Heart right ventricle (tissue), 16 donors: ENCODE measurements at regions not wholly inside any gene's neighbourhood (a gene's known extent, or its start where the extent isn't known, plus 50 kb on each side); places are given as distances from the start of the nearest gene placed in this dataset.

Source experiments
- ATAC-seq, 8 donors: fragments of 200-7000 bp; cut with Tn5 transposase; one replicate each; pipeline ENCODE4 v1.9.1; 2020; ENCODE audit warnings: mild to moderate bottlenecking in 8 of 8, moderate library complexity in 8 of 8, moderate number of reproducible peaks in 1 of 8
- DNase-seq, 2 donors: peaks; one replicate each; pipeline ENCODE4 v3.0.0-alpha.2; 2020
- H3K27ac ChIP-seq, 10 donors: fragments of 200-600 bp; sonication (generic) in 2 of 10; one replicate each; pipeline versions ENCODE4 v1.5.0 to v1.8.0; 2020 to 2022; ENCODE audit warnings: mild to moderate bottlenecking in 3 of 10
- H3K27me3 ChIP-seq, 7 donors: fragments of 200-600 bp; one replicate each; pipeline ENCODE4 v1.8.0; 2021 to 2022; ENCODE audit warnings: mild to moderate bottlenecking in 2 of 7
- H3K36me3 ChIP-seq, 9 donors: fragments of 200-600 bp; sonication (generic) in 1 of 9; one replicate each; pipeline versions ENCODE4 v1.5.0 to v1.8.0; 2020 to 2022; ENCODE audit warnings: mild to moderate bottlenecking in 2 of 9
- H3K4me1 ChIP-seq, 9 donors: fragments of 200-600 bp; sonication (generic) in 1 of 9; one replicate each; pipeline versions ENCODE4 v1.5.0 to v1.8.0; 2020 to 2022; ENCODE audit warnings: mild to moderate bottlenecking in 4 of 9
- H3K4me3 ChIP-seq, 10 donors: fragments of 200-600 bp; sonication (generic) in 2 of 10; one replicate each; pipeline versions ENCODE4 v1.5.0 to v1.8.0; 2020 to 2022; ENCODE audit warnings: mild to moderate bottlenecking in 7 of 10, moderate library complexity in 2 of 10
- H3K9me3 ChIP-seq, 11 donors: fragments of 200-600 bp in 10 of 11; sonication (generic) in 2 of 11; one replicate each; pipeline versions ENCODE4 v1.5.0 to v1.8.0; 2013 to 2022; ENCODE audit warnings: mild to moderate bottlenecking in 2 of 11, control low read depth in 1 of 11, moderate library complexity in 1 of 11
- CTCF ChIP-seq, 9 donors: fragments of 200-600 bp; sonication (generic) in 2 of 9; IDR thresholded peaks; one replicate each; pipeline versions ENCODE4 v1.5.0 to v1.8.0; 2021 to 2022; ENCODE audit warnings: antibody characterized with exemption in 9 of 9, mild to moderate bottlenecking in 5 of 9, moderate library complexity in 1 of 9
- WGBS, 2 donors: extraction: QIAGEN DNeasy Blood & Tissue Kit; methylation state at CpG; one replicate each; pipeline ENCODE4 v1.1.7; 2013; ENCODE audit warnings: inconsistent platforms in 1 of 2; 5-methylcytosine and 5-hydroxymethylcytosine counted together
- intact Hi-C, 10 donors: fragments of 100-400 bp; cut with DNase I; formaldehyde crosslinking; loops; one replicate each; pipeline versions ENCODE4 v1.11.1 to v1.14.2; 2022
- donor health status: Arrhythmogenic right ventricular cardiomyopathy.
- donor health status: ischemic (EF 13 %, LVEDD 7.1; RV severe dilation, severe dysfunction).
- donor health status: healthy with polysubstance abuse.
- donor health status: DM: no; HTN: yes; CAD: no.
- donor health status: DM: no; HTN: no; CAD: no.
- donor health status: ischemic (EF 25% LVEDD 6.9; RV normal size, moderate dysfunction).
- donor health status: ischemic (EF 25% LVEDD 5.7; RV mildly dilated, moderate dysfunction).
- donor health status: healthy.
- donor health status: DM: yes; HTN: yes; CAD: no.
- donor health status: Ischemic cardiomyopathy.
- donor health status: ischemic (EF 35%, LVEDD 5.7; RV mildly dilated, moderate dysfunction).
- donor health status: nonischemic (EF 11% LVEDD 7.7; RV severe dilation, severe dysfunction).
- donor health status: DM: yes; HTN: yes; CAD: no.
- donor health status: PGD.
- donor health status: ischemic (EF 29% LVEDD 5.4; RV normal size, mild dysfunction).
- donor health status: nonischemic (EF 23%, LVEDD 6.1; RV moderate dilation, normal function).

DNA sequence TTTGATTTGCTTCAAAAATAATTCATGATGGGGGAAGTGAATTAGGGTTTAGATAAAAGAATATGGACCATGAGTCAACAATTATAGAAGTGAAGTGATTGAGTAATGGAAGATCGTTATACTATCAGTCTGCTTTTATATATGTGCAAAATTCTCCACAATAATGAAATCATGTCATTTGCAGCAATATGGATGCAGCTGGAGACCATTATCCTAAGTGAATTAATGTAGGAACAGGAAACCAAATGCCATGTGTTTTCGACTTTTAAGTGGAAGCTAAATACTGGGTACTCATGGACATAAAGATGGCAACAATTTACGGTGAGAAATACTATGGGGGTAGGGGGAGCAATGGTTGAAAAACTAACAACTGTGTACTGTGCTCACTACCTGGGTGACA, 144.7 kb upstream of the SRD5A2 start:
- 83 to 92% methylated on average over 3 of the region's 3 CpGs for WGBS, 2 donors
- DNase-seq, result no peak
- Histone ChIP-seq H3K27ac (no peak overlapping the region), H3K4me1 (no peaks in the 10 kb centered on the region), H3K9me3 (peaks cover 0 to 21% (median 0%) of the 10 kb centered on the region in 11 donors), H3K36me3 (no peaks in the 10 kb centered on the region), H3K27me3 (no peaks in the 10 kb centered on the region), H3K4me3 (no peak overlapping the region)
- TF ChIP-seq CTCF (IDR thresholded peaks at IDR 0.05), result no peak
- ATAC-seq, result no peak
- intact Hi-C loops, result no loop called here

DNA sequence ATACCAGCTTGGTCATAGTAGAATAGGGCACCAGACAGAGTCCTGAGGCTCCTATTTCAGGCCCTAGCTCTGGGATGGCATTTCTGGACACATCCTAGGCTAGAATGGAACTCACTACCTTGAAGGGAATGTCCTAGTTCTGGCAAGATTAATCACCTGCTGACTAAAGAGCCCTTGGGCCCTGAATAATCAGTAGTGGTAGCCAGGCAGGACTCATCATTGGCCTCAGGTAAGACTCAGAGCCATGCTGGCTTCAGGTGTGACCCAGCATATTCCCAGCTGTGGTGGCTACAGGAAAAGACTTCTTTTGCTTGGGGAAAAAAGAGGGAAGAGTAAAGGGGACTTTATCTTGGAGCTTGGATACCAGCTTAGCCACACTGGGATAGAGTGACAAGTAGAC, 131.0 kb upstream of the SRD5A2 start:
- TF ChIP-seq CTCF (IDR thresholded peaks at IDR 0.05), result no peak
- intact Hi-C loops, result no loop called here

GRCh38 chr2:31710121-31710520, 129.4 kb upstream of the SRD5A2 start:
- Histone ChIP-seq H3K4me3 (no peak overlapping the region), H3K27ac (no peak overlapping the region), H3K36me3 (no peaks in the 10 kb centered on the region), H3K4me1 (no peaks in the 10 kb centered on the region), H3K27me3 (no peaks in the 10 kb centered on the region), H3K9me3 (peaks cover 0 to 11% (median 0%) of the 10 kb centered on the region in 11 donors)
- no peak for TF ChIP-seq CTCF (IDR thresholded peaks at IDR 0.05)
- 90 to 92% methylated on average over 2 of the region's 2 CpGs for WGBS, 2 donors
- no peak for DNase-seq
- no peak for ATAC-seq
- intact Hi-C loops, result no loop called here

More for the DNA sequence above, 131.0 kb upstream of the SRD5A2 start:
- H3K27me3 ChIP-seq, result no peaks in the 10 kb centered on the region
- no peaks in the 10 kb centered on the region for H3K4me1 ChIP-seq
- ATAC-seq (no peak), DNase-seq (no peak)
- H3K36me3 ChIP-seq, result no peaks in the 10 kb centered on the region
- no peak overlapping the region for H3K27ac ChIP-seq
- peaks cover 0 to 11% (median 0%) of the 10 kb centered on the region in 11 donors for H3K9me3 ChIP-seq
- H3K4me3 ChIP-seq, result no peak overlapping the region

- WGBS, 2 donors, result 71 to 79% methylated on average over 3 of the region's 3 CpGs
- intact Hi-C loops, result no loop called here
These were observed 127.3 kb upstream of the SRD5A2 start for GRCh38 chr2:31707992-31708391.

More at GRCh38 chr2:31707992-31708391, 127.3 kb upstream of the SRD5A2 start:
- no peaks in the 10 kb centered on the region for H3K27me3 ChIP-seq
- no peak for TF ChIP-seq CTCF (IDR thresholded peaks at IDR 0.05)
- no peaks in the 10 kb centered on the region for H3K36me3 ChIP-seq
- no peak for ATAC-seq
- H3K9me3 ChIP-seq, result peaks cover 0 to 7% (median 0%) of the 10 kb centered on the region in 11 donors
- H3K4me3 ChIP-seq, result no peak overlapping the region
- no peaks in the 10 kb centered on the region for H3K4me1 ChIP-seq
- H3K27ac ChIP-seq, result no peak overlapping the region
- DNase-seq, result no peak
